Mononuclear cell (primary cell): ENCODE measurements at regions not wholly inside any gene's neighbourhood (a gene's known extent, or its start where the extent isn't known, plus 50 kb on each side); places are given as distances from the start of the nearest gene placed in this dataset.

ENCODE experiments used
- H3K27me3 ChIP-seq: 2 replicates; pipeline ENCODE4 v1.6.0; 2011; ENCODE audit warnings: low read length, control low read depth; ENCODE audit not compliant: insufficient read depth
- H3K4me1 ChIP-seq: 2 replicates; pipeline ENCODE4 v1.5.1; 2011; ENCODE audit warnings: mild to moderate bottlenecking, low read length, control low read depth; ENCODE audit not compliant: insufficient read depth
- H3K4me3 ChIP-seq: 2 replicates; pipeline ENCODE4 v1.5.1; 2011; ENCODE audit warnings: mild to moderate bottlenecking, low read length, moderate library complexity
- H3K9me3 ChIP-seq: 2 replicates; pipeline ENCODE4 v1.5.1; 2011; ENCODE audit warnings: low read depth, mild to moderate bottlenecking, control low read depth, low read length

DNA sequence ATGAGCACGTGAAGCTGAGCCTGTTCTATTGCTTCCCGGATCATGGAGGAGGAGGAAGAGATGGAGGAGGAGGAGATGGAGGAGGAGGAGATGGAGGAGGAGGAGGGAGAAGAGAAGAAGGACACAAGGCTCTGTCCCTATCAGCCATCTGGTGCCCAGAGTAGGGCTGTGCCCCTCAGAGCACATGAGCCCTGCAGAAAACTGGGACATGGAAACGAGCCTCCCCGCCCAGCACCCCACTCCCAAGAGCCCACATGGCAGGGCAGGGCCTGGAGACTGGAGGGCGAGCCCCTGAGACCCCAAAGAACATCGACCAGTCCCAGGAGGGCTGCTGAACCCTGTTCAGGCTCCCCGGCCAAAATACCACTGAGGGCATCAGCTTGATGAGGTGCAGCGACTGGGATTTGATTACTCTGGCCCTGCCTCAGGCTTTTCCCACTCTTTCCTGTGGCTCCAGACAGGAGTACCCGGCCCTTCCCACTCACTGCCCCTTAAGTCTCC is 285.6 kb downstream of the UACA start:
- Histone ChIP-seq H3K27me3 (peaks cover 3% of the 10 kb centered on the region), H3K9me3 (no peaks in the 10 kb centered on the region), H3K4me3 (no peak overlapping the region), H3K4me1 (peaks cover 84% of the 10 kb centered on the region)

GRCh38 chr15:70476441-70476840 is 286.9 kb downstream of the UACA start:
- Histone ChIP-seq H3K27me3 (peaks cover 3% of the 10 kb centered on the region), H3K4me1 (peaks cover 71% of the 10 kb centered on the region)

GRCh38 chr15:70475921-70476320 is 287.4 kb downstream of the UACA start:
- Histone ChIP-seq H3K4me1 (peaks cover 66% of the 10 kb centered on the region), H3K4me3 (no peak overlapping the region), H3K27me3 (peaks cover 3% of the 10 kb centered on the region), H3K9me3 (no peaks in the 10 kb centered on the region)

More at GRCh38 chr15:70476441-70476840, 286.9 kb downstream of the UACA start:
- H3K9me3 ChIP-seq: no peaks in the 10 kb centered on the region
- no peak overlapping the region for H3K4me3 ChIP-seq

- Histone ChIP-seq H3K4me1 (peaks cover 61% of the 10 kb centered on the region), H3K27me3 (peaks cover 3% of the 10 kb centered on the region), H3K9me3 (no peaks in the 10 kb centered on the region), H3K4me3 (no peak overlapping the region)
These were observed 288.0 kb downstream of the UACA start for GRCh38 chr15:70475407-70475781.

DNA sequence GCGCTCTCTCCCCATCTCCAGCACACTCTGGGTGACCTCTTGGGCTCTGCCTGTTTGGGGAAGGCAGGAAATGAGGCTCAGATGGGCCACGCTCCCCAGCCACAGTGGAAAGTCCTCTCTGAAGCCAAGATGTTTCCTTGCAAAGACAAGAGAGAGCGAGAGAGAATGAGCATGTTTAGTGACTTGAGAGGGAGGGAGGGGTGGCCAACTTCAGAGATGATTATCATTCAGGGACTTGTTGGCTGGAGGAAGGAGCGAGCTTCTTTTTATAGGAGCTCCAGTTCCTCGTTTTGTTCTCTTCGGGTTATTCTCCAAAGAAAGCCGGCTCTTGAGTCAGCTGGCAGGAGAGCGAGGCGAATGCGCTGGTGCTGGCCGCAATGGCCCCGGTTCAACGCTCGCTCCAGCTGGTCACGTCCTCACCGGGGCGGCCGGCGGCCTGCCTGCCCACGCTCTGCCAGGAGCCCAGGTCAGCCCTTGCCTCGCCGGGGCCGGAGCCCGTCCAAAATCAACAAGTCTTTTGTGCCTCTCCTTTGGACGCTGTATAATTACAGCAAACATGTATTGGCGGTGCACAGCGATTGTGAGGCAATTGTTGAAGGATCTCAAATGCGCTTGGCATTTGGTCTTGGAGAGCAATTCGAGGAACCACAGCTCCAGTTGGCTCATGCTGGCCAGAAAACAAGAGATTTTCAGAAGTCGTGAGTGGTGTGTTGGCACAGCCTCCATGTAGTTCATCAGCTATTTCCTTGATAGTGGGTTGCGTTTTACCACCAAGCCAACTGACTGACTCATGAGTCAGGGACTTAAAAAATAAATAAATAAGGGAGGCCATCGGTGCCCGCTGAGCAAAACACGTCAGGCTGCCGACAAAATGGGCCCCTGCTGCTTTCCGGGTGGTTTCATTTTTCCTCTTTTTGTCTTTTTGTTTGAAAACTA is 288.6 kb downstream of the UACA start:
- no peak overlapping the region for H3K4me3 ChIP-seq
- H3K4me1 ChIP-seq: peaks cover 54% of the 10 kb centered on the region
- H3K27me3 ChIP-seq: peaks cover 3% of the 10 kb centered on the region
- no peaks in the 10 kb centered on the region for H3K9me3 ChIP-seq

DNA sequence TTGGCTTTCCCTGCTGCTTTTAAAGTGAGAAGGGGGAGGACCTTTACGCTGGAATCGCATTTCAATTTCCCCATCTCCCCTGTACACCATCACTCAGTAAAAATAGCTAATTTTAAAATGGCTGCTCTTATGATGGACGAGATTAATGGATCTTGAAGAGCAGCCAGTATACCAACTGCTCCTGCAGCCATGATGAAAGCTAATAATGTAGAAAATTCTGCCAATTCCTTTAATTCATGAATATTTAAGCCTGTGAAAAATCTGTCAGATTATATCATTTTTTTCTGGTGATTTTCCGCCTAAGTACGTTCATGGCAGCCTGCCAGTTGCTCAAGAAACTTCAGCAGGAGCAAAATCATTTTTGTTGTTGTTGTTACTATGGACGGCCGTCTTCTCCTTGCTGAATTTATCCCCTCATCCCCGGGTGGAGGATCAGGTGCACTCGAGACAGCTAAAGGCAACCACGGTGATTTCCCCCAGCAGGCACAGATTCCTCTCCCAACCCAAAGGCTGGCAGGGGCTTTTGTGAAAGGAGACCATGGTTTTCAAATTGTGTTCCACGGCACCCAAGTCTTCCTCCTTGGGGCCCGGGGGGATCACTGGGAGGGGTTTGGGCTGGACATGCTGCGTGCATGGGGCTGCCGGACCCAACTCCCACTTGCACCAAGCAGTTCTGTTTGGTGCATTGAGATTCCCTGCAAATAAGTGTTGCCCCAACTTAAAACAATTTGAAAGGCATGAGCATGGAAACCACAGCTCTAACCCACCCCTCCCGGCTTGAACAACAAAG is 289.6 kb downstream of the UACA start:
- Histone ChIP-seq H3K27me3 (peaks cover 3% of the 10 kb centered on the region), H3K9me3 (no peaks in the 10 kb centered on the region), H3K4me3 (no peak overlapping the region), H3K4me1 (peaks cover 45% of the 10 kb centered on the region)

GRCh38 chr15:70471517-70471916 is 291.8 kb downstream of the UACA start:
- no peak overlapping the region for H3K4me3 ChIP-seq
- H3K27me3 ChIP-seq: peaks cover 5% of the 10 kb centered on the region
- H3K9me3 ChIP-seq: no peaks in the 10 kb centered on the region
- peaks cover 34% of the 10 kb centered on the region for H3K4me1 ChIP-seq

- Histone ChIP-seq H3K4me3 (no peak overlapping the region), H3K4me1 (peaks cover 29% of the 10 kb centered on the region), H3K9me3 (no peaks in the 10 kb centered on the region), H3K27me3 (peaks cover 5% of the 10 kb centered on the region)
These were observed 292.7 kb downstream of the UACA start for GRCh38 chr15:70470556-70471191.

- peaks cover 5% of the 10 kb centered on the region for H3K27me3 ChIP-seq
- H3K9me3 ChIP-seq: no peaks in the 10 kb centered on the region
- H3K4me3 ChIP-seq: no peak overlapping the region
- H3K4me1 ChIP-seq: peaks cover 21% of the 10 kb centered on the region
These were observed 293.5 kb downstream of the UACA start for GRCh38 chr15:70469651-70470555.

- H3K9me3 ChIP-seq: no peaks in the 10 kb centered on the region
- peaks cover 18% of the 10 kb centered on the region for H3K4me1 ChIP-seq
- H3K4me3 ChIP-seq: no peak overlapping the region
- H3K27me3 ChIP-seq: peaks cover 5% of the 10 kb centered on the region
These were observed 294.2 kb downstream of the UACA start for GRCh38 chr15:70469182-70469581.

GRCh38 chr15:70466895-70467529 is 296.3 kb downstream of the UACA start:
- Histone ChIP-seq H3K4me3 (no peak overlapping the region), H3K9me3 (no peaks in the 10 kb centered on the region), H3K4me1 (peaks cover 31% of the 10 kb centered on the region), H3K27me3 (peaks cover 3% of the 10 kb centered on the region)

DNA sequence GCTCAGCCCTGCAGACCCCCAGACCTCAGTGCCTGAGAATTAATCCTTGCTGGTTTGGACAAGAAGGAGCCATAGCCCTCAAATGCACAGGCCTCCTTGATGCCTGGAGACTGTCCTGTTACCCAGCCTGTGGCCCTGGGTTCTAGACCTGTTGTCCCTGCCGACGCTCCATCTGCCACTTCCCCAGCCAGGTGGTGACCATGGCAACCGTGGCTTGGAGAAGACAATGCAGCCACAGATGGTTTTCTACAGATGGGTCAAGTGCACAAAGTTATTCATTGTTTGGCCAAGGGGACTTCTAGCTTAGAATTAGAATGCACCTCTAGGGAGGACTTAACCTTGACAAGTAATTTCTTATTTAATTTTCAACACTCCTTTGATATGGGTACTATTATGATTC is 297.1 kb downstream of the UACA start:
- Histone ChIP-seq H3K27me3 (peaks cover 3% of the 10 kb centered on the region), H3K4me1 (peaks cover 38% of the 10 kb centered on the region), H3K4me3 (no peak overlapping the region), H3K9me3 (no peaks in the 10 kb centered on the region)

GRCh38 chr15:70465812-70466211 is 297.5 kb downstream of the UACA start:
- Histone ChIP-seq H3K4me1 (peaks cover 42% of the 10 kb centered on the region), H3K9me3 (no peaks in the 10 kb centered on the region), H3K4me3 (no peak overlapping the region), H3K27me3 (peaks cover 3% of the 10 kb centered on the region)

GRCh38 chr15:70463453-70463834 is 299.9 kb downstream of the UACA start:
- Histone ChIP-seq H3K27me3 (peaks cover 3% of the 10 kb centered on the region), H3K4me3 (no peak overlapping the region), H3K4me1 (peaks cover 58% of the 10 kb centered on the region), H3K9me3 (no peaks in the 10 kb centered on the region)
